GM23338 (cell line): ENCODE measurements at regions not wholly inside any gene's neighbourhood (a gene's known extent, or its start where the extent isn't known, plus 50 kb on each side); places are given as distances from the start of the nearest gene placed in this dataset.

ENCODE experiments used
- ATAC-seq: fragments of 200-7000 bp; cut with Tn5 transposase; 3 replicates; pipeline ENCODE4 v1.9.1; 2020
- DNase-seq: peaks from one replicate; pipeline ENCODE4 v3.0.0-alpha.2; 2015; ENCODE audit warnings: low spot score
- H2AFZ ChIP-seq: fragments of 200-600 bp; sonication (generic); 2 replicates; pipeline ENCODE4 v1.8.0; 2016; ENCODE audit warnings: antibody characterized with exemption, mild to moderate bottlenecking, moderate library complexity
- H3F3A ChIP-seq: fragments of 200-600 bp; sonication (generic); replicated peaks from 2 replicates; pipeline ENCODE4 v1.8.0; 2017; ENCODE audit warnings: antibody characterized with exemption, mixed run types, low read depth
- H3K27ac ChIP-seq: fragments of 200-600 bp; sonication (generic); 2 replicates; pipeline ENCODE4 v1.6.1; 2016; ENCODE audit warnings: low read depth
- H3K27me3 ChIP-seq: fragments of 200-600 bp; sonication (generic); 2 replicates; pipeline ENCODE4 v1.8.0; 2016; ENCODE audit warnings: mild to moderate bottlenecking, mixed run types, moderate library complexity; ENCODE audit not compliant: insufficient read depth
- H3K36me3 ChIP-seq: fragments of 200-600 bp; sonication (generic); 2 replicates; pipeline ENCODE4 v1.8.0; 2016; ENCODE audit warnings: mild to moderate bottlenecking; ENCODE audit not compliant: insufficient read depth
- H3K4me1 ChIP-seq: fragments of 200-600 bp; sonication (generic); 2 replicates; pipeline ENCODE4 v1.8.0; 2016; ENCODE audit warnings: mild to moderate bottlenecking, moderate library complexity; ENCODE audit not compliant: insufficient read depth
- H3K4me2 ChIP-seq: fragments of 200-600 bp; sonication (generic); 2 replicates; pipeline ENCODE4 v1.7.1; 2017; ENCODE audit warnings: mixed run types
- H3K4me3 ChIP-seq: fragments of 200-600 bp; sonication (generic); 2 replicates; pipeline ENCODE4 v1.6.1; 2016; ENCODE audit warnings: mixed run types
- H3K79me2 ChIP-seq: fragments of 200-600 bp; sonication (generic); replicated peaks from 2 replicates; pipeline ENCODE4 v1.8.0; 2017; ENCODE audit warnings: mild to moderate bottlenecking; ENCODE audit not compliant: insufficient read depth
- H3K9me2 ChIP-seq: fragments of 200-600 bp; sonication (generic); 2 replicates; pipeline ENCODE4 v1.8.0; 2017; ENCODE audit not compliant: insufficient read depth
- H4K20me1 ChIP-seq: fragments of 200-600 bp; sonication (generic); replicated peaks from 2 replicates; pipeline ENCODE4 v1.8.0; 2017; ENCODE audit warnings: mild to moderate bottlenecking; ENCODE audit not compliant: insufficient read depth
- H3K27ac Mint-ChIP-seq: 2 replicates; pipeline ENCODE4 v1.8.0; 2020; ENCODE audit warnings: inconsistent platforms, mild to moderate bottlenecking, moderate library complexity, mixed read lengths
- H3K27me3 Mint-ChIP-seq: 3 replicates; pipeline ENCODE4 v1.8.0; 2022; ENCODE audit warnings: low read depth, mild to moderate bottlenecking, moderate library complexity, mixed read lengths, inconsistent platforms; ENCODE audit not compliant: insufficient read depth, poor library complexity
- H3K36me3 Mint-ChIP-seq: 3 replicates; pipeline ENCODE4 v1.8.0; 2021; ENCODE audit warnings: low read depth, mild to moderate bottlenecking, inconsistent platforms, moderate library complexity, mixed read lengths
- H3K4me1 Mint-ChIP-seq: 3 replicates; pipeline ENCODE4 v1.8.0; 2020; ENCODE audit warnings: mild to moderate bottlenecking, inconsistent platforms, mixed read lengths
- H3K4me3 Mint-ChIP-seq: 3 replicates; pipeline ENCODE4 v1.8.0; 2021; ENCODE audit warnings: moderate library complexity, mild to moderate bottlenecking, inconsistent platforms, mixed read lengths
- H3K9me3 Mint-ChIP-seq: 3 replicates; pipeline ENCODE4 v1.8.0; 2020; ENCODE audit warnings: moderate library complexity, mild to moderate bottlenecking, inconsistent platforms, mixed read lengths
- CREB1 ChIP-seq: fragments of 250-450 bp; sonication (Bioruptor Pico); IDR thresholded peaks from 2 replicates; pipeline ENCODE4 v1.5.0; 2020; ENCODE audit warnings: low read depth, mild to moderate bottlenecking, moderate library complexity
- CTCF ChIP-seq, 2 experiments: fragments of 200-600 bp in 1 of 2; sonication (generic) in 1 of 2; conservative IDR thresholded peaks; 2 replicates each; pipeline versions ENCODE4 v1.5.1 to v1.6.1; 2016 to 2017; ENCODE audit warnings: antibody characterized with exemption in 2 of 2, low read depth in 2 of 2, mild to moderate bottlenecking in 2 of 2, moderate library complexity in 1 of 2
- ETS1 ChIP-seq: IDR thresholded peaks from 2 replicates; pipeline ENCODE4 v1.6.1; 2016; ENCODE audit warnings: antibody characterized with exemption
- EZH2 ChIP-seq: fragments of 200-600 bp; sonication (generic); IDR thresholded peaks from one replicate; pipeline ENCODE4 v1.8.0; 2017; ENCODE audit warnings: antibody characterized with exemption, mild to moderate bottlenecking, low read depth; ENCODE audit not compliant: unreplicated experiment
- EZH2phosphoT487 ChIP-seq: fragments of 200-600 bp; sonication (generic); IDR thresholded peaks from one replicate; pipeline ENCODE4 v1.8.1; 2018; ENCODE audit warnings: antibody characterized with exemption; ENCODE audit not compliant: unreplicated experiment
- JUNB ChIP-seq: IDR thresholded peaks from one replicate; pipeline ENCODE4 v1.6.1; 2016; ENCODE audit warnings: antibody characterized with exemption; ENCODE audit not compliant: unreplicated experiment
- NANOG ChIP-seq: IDR thresholded peaks from 2 replicates; pipeline ENCODE4 v1.6.1; 2016; ENCODE audit warnings: antibody characterized with exemption, borderline replicate concordance
- REST ChIP-seq: IDR thresholded peaks from one replicate; pipeline ENCODE4 v1.6.1; 2018; ENCODE audit warnings: antibody characterized with exemption; ENCODE audit not compliant: unreplicated experiment
- STAT1 ChIP-seq: IDR thresholded peaks from one replicate; pipeline ENCODE4 v1.6.1; 2016; ENCODE audit warnings: antibody characterized with exemption; ENCODE audit not compliant: unreplicated experiment
- ZNF114 ChIP-seq: fragments of 250-450 bp; sonication (Bioruptor Pico); IDR thresholded peaks from 2 replicates; pipeline ENCODE4 v1.5.0; 2020; ENCODE audit warnings: mild to moderate bottlenecking, moderate library complexity
- ZNF331 ChIP-seq: fragments of 250-450 bp; sonication (Bioruptor Pico); IDR thresholded peaks from 2 replicates; pipeline ENCODE4 v1.5.0; 2020; ENCODE audit warnings: low read depth, mild to moderate bottlenecking, moderate library complexity

DNA sequence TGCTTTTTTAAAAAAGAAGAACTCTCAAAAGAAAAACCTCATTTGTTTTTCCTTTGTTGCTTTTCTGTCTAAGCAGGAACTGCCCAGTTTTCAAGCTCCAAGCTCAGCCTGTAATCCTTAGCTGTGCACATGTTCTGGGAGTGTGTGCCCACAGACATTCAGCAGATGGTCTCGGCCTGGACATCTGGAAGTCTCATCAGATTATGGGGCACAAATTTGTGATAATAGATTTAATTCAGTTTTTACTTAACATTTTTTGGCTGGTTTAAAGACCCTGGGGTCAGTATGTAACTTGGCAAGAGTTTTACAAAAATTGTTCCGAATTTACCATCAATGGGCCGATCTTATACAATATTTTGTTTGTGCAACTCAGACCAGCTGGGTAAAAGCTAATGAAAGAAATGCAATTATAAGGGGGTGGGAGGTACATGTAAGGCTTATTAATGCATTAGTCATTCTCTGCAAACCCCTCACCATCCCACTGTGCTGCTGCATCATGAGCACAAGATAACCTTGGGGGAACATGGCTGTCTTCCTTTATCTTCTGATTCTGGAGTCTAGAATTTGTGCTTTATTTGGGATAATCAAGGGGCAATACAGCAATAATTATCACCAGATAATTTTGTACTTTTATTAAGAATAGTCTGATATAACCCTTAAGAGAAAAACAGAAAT, 86.9 kb upstream of the PHOX2B start (continued):
- TF ChIP-seq REST (no peak), ZNF331 (no peak), CREB1 (CRISPR knock-in tag) (no peak), ZNF114 (CRISPR knock-in tag) (no peak), ETS1 (no peak), EZH2 (no peak), JUNB (no peak), CTCF (conservative IDR thresholded peaks at IDR 0.05; ENCODE audit: low read depth in 2 of 2) (no peak), EZH2phosphoT487 (no peak), NANOG (no peak), STAT1 (no peak)

GRCh38 chr4:41832961-41833360, 84.4 kb upstream of the PHOX2B start:
- H3K27me3 ChIP-seq: no peaks in the 10 kb centered on the region
- no peaks in the 10 kb centered on the region for H3K27me3 Mint-ChIP-seq
- H3K79me2 ChIP-seq: no peaks in the 10 kb centered on the region
- ATAC-seq: no peak
- H3K36me3 ChIP-seq: no peaks in the 10 kb centered on the region
- H3K4me2 ChIP-seq: no peak overlapping the region
- H3K9me2 ChIP-seq: peaks cover 5% of the 10 kb centered on the region; the same call in 1 of the 2 replicates
- no peaks in the 10 kb centered on the region for H4K20me1 ChIP-seq
- no peak overlapping the region for H3K27ac Mint-ChIP-seq
- no peak overlapping the region for H3K4me3 ChIP-seq
- H3K4me1 Mint-ChIP-seq: no peaks in the 10 kb centered on the region; the same call in 2 of the 3 replicates
- no peaks in the 10 kb centered on the region for H3K9me3 Mint-ChIP-seq
- H2AFZ ChIP-seq: no peak overlapping the region
- H3K4me3 Mint-ChIP-seq: no peak overlapping the region
- no peaks in the 10 kb centered on the region for H3K36me3 Mint-ChIP-seq
- H3K4me1 ChIP-seq: no peaks in the 10 kb centered on the region
- DNase-seq: no peak
- no peaks in the 10 kb centered on the region for H3F3A ChIP-seq
- no peak overlapping the region for H3K27ac ChIP-seq
- TF ChIP-seq CTCF (conservative IDR thresholded peaks at IDR 0.05; ENCODE audit: low read depth in 2 of 2) (no peak), EZH2 (no peak)
